B cell (primary cell): ENCODE measurements at regions not wholly inside any gene's neighbourhood (a gene's known extent, or its start where the extent isn't known, plus 50 kb on each side); places are given as distances from the start of the nearest gene placed in this dataset.

Experiments
- EZH2 ChIP-seq: IDR thresholded peaks from 2 replicates; pipeline ENCODE4 v1.6.1; 2012; ENCODE audit warnings: borderline replicate concordance, low read depth, mild to moderate bottlenecking, moderate library complexity, low read length; ENCODE audit not compliant: insufficient read depth, poor library complexity, severe bottlenecking
- TF ChIP-seq, protein P1 (sequence below): fragments of 200-600 bp; IDR thresholded peaks from one replicate; pipeline ENCODE4 v1.8.0; 2022; ENCODE audit warnings: antibody characterized with exemption, mild to moderate bottlenecking

- TF ChIP-seq, protein P1, sequence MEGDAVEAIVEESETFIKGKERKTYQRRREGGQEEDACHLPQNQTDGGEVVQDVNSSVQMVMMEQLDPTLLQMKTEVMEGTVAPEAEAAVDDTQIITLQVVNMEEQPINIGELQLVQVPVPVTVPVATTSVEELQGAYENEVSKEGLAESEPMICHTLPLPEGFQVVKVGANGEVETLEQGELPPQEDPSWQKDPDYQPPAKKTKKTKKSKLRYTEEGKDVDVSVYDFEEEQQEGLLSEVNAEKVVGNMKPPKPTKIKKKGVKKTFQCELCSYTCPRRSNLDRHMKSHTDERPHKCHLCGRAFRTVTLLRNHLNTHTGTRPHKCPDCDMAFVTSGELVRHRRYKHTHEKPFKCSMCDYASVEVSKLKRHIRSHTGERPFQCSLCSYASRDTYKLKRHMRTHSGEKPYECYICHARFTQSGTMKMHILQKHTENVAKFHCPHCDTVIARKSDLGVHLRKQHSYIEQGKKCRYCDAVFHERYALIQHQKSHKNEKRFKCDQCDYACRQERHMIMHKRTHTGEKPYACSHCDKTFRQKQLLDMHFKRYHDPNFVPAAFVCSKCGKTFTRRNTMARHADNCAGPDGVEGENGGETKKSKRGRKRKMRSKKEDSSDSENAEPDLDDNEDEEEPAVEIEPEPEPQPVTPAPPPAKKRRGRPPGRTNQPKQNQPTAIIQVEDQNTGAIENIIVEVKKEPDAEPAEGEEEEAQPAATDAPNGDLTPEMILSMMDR = no peak
- no peak for TF ChIP-seq EZH2
These were observed 93.4 kb upstream of the AUTS2 start for GRCh38 chr7:69504733-69505420.
